HL-60 (cell line): ENCODE measurements at regions not wholly inside any gene's neighbourhood (a gene's known extent, or its start where the extent isn't known, plus 50 kb on each side); places are given as distances from the start of the nearest gene placed in this dataset.

ENCODE experiments used
- TF ChIP-seq, protein P1 (sequence below): IDR thresholded peaks from one replicate; pipeline ENCODE4 v1.5.1; 2011; ENCODE audit warnings: low read length, control low read depth, inconsistent platforms; ENCODE audit not compliant: insufficient read depth
- TF ChIP-seq, protein P2 (sequence below): IDR thresholded peaks from 2 replicates; pipeline ENCODE4 v1.6.1; 2012; ENCODE audit warnings: low read depth; ENCODE audit not compliant: insufficient replicate concordance

DNA sequence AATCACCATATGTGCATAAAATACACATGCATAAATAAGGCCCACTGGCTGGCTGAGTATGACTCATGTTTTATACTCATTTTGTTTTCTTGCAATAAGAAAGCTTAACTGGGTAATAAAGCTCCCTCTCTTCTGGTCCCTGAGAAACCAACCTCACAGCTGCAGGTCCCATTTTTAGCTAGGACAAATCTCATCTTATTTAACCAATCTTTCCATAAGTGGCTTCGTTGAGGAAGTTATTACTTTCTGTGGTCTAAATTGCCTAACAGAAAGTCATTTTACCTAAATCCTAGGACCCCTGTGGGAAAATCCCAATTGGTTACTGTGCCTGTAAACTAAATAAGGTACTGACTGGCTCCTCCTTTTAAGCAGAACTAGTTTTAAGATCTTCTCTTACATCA lies 232.8 kb upstream of the FBXO33 start:
- TF ChIP-seq, protein P1, sequence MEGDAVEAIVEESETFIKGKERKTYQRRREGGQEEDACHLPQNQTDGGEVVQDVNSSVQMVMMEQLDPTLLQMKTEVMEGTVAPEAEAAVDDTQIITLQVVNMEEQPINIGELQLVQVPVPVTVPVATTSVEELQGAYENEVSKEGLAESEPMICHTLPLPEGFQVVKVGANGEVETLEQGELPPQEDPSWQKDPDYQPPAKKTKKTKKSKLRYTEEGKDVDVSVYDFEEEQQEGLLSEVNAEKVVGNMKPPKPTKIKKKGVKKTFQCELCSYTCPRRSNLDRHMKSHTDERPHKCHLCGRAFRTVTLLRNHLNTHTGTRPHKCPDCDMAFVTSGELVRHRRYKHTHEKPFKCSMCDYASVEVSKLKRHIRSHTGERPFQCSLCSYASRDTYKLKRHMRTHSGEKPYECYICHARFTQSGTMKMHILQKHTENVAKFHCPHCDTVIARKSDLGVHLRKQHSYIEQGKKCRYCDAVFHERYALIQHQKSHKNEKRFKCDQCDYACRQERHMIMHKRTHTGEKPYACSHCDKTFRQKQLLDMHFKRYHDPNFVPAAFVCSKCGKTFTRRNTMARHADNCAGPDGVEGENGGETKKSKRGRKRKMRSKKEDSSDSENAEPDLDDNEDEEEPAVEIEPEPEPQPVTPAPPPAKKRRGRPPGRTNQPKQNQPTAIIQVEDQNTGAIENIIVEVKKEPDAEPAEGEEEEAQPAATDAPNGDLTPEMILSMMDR: no peak
- TF ChIP-seq, protein P2, sequence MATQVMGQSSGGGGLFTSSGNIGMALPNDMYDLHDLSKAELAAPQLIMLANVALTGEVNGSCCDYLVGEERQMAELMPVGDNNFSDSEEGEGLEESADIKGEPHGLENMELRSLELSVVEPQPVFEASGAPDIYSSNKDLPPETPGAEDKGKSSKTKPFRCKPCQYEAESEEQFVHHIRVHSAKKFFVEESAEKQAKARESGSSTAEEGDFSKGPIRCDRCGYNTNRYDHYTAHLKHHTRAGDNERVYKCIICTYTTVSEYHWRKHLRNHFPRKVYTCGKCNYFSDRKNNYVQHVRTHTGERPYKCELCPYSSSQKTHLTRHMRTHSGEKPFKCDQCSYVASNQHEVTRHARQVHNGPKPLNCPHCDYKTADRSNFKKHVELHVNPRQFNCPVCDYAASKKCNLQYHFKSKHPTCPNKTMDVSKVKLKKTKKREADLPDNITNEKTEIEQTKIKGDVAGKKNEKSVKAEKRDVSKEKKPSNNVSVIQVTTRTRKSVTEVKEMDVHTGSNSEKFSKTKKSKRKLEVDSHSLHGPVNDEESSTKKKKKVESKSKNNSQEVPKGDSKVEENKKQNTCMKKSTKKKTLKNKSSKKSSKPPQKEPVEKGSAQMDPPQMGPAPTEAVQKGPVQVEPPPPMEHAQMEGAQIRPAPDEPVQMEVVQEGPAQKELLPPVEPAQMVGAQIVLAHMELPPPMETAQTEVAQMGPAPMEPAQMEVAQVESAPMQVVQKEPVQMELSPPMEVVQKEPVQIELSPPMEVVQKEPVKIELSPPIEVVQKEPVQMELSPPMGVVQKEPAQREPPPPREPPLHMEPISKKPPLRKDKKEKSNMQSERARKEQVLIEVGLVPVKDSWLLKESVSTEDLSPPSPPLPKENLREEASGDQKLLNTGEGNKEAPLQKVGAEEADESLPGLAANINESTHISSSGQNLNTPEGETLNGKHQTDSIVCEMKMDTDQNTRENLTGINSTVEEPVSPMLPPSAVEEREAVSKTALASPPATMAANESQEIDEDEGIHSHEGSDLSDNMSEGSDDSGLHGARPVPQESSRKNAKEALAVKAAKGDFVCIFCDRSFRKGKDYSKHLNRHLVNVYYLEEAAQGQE: no peak
